ENCODE measurements at regions not wholly inside any gene's neighbourhood (a gene's known extent, or its start where the extent isn't known, plus 50 kb on each side); places are given as distances from the start of the nearest gene placed in this dataset. TPM values are rescaled to one million over a fixed set of nuclear protein-coding genes. Genes with fewer than 3 reads are reported as not detected.

DNA sequence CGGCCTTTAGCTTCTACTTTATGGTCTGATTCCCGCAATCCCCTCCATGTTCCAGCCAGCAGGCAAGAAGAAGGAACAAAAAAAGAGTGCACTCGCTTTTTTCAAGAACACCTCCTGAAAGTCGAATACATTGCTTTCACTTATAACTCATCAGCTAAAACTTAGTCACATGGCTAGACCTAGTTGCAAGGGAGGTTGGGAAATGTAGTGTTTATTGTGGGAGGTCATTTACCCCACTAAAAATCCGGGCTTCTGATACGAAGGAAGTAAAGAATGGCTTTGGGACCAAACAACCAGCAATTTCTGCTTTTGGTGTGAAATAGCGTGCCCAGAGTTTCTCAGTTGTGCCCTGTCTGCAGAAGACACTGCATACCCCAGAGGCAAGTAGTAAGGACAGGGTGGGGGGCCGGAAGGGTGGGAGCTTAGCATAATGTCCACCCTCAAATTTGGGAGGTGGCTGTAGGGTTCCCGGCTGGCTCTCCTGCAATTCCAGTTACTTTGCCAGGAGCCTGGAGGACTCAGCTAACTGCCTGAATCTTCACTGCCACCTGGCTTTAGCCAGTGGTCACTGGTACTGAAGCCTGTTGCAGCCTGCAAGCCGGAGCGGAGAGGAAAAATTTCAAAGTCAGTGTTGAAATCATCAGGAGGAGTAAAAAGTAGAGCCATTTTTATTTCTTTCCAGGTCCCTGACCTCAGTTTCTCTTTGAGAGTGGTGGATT lies 57.7 kb upstream of the F3 start:
- no peaks in the 10 kb centered on the region for H3K4me1 ChIP-seq (ENCODE audit: control insufficient read depth, insufficient read depth, low read length)
- H3K4me3 ChIP-seq (ENCODE audit: low read length) = no peak overlapping the region
- H3K9ac ChIP-seq (ENCODE audit: low read depth, low read length) = no peak overlapping the region

DNA sequence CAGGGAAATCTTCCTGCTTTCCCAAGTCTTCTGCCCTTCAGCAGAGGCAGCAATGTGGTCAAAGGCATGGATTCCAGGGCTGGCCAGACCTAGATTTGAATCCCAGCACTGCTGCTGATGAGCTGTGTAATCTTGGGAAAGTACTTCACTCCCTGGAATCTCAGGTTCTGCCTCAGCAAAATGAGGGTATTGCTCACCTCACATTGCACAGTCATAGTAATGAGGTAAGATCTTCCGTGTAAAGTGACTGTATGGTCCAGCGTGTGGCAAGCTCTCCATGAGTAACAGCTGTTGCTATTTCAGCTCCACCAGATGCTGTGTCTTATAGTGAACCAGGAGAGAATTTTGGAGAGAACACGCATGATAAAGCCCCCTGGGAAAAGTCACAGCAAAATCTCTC lies 56.1 kb upstream of the F3 start:
- Histone ChIP-seq H3K27me3 (ENCODE audit: control insufficient read depth, insufficient read depth, low read length) (no peaks in the 10 kb centered on the region), H3K36me3 (ENCODE audit: insufficient read depth, low read length) (no peaks in the 10 kb centered on the region)

More for the DNA sequence above, 57.7 kb upstream of the F3 start:
- no peaks in the 10 kb centered on the region for H3K9me3 ChIP-seq (replicated peaks; ENCODE audit: low read length)
- no peaks in the 10 kb centered on the region for H3K27me3 ChIP-seq (ENCODE audit: control insufficient read depth, insufficient read depth, low read length)
- H3K36me3 ChIP-seq (ENCODE audit: insufficient read depth, low read length) = no peaks in the 10 kb centered on the region
- no peak overlapping the region for H3K4me2 ChIP-seq (ENCODE audit: low read length)

DNA sequence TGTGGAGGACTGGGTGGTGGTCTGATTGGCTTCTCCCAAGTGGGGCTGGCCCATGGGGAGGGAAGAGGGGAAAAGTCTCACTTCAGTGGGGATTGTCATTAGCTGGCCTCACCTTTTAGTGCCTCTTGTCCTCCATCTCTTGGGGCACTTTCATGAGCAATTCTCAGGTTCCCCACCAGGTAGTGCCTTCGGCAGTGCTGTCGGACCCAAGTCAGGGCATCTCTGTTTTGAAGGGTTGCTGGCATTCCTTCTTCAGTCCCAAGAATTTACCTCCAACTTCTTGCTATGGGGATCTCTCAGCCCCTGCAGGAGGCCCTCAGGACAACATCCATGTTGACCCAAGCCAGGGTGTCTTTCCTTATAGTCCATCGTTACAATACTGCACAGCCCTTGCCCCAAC lies 54.7 kb upstream of the F3 start:
- no peaks in the 10 kb centered on the region for H3K27me3 ChIP-seq (ENCODE audit: control insufficient read depth, insufficient read depth, low read length)
- H3K4me1 ChIP-seq (ENCODE audit: control insufficient read depth, insufficient read depth, low read length) = no peaks in the 10 kb centered on the region
- no peak overlapping the region for H3K4me3 ChIP-seq (ENCODE audit: low read length)
- H3K9ac ChIP-seq (ENCODE audit: low read depth, low read length) = no peak overlapping the region
- no peaks in the 10 kb centered on the region for H3K36me3 ChIP-seq (ENCODE audit: insufficient read depth, low read length)
- H3K9me3 ChIP-seq (replicated peaks; ENCODE audit: low read length) = no peaks in the 10 kb centered on the region
- H3K4me2 ChIP-seq (ENCODE audit: low read length) = no peak overlapping the region

More for the DNA sequence above, 56.1 kb upstream of the F3 start:
- Histone ChIP-seq H3K9me3 (replicated peaks; ENCODE audit: low read length) (no peaks in the 10 kb centered on the region), H3K4me3 (ENCODE audit: low read length) (no peak overlapping the region), H3K9ac (ENCODE audit: low read depth, low read length) (no peak overlapping the region), H3K4me2 (ENCODE audit: low read length) (no peak overlapping the region), H3K4me1 (ENCODE audit: control insufficient read depth, insufficient read depth, low read length) (no peaks in the 10 kb centered on the region)

DNA sequence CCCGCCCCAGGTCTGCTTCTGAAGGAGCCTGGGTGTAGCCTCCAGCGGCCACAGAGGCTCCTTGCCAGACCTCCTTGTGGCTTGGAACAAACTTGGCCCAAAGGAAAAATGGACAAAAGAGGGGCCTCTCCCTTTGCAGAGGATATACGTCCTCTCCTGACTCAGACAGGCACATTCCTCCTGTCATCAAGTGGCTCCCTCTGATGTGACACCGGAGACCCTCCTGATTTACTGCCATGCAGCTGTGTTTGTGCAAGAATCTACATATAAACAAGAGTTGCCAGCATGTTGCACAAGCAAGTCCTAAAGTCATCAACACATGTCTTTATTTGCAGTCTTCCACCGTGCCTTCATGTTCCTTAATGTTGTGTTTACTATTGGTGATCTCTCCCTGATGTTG lies 54.1 kb upstream of the F3 start:
- Histone ChIP-seq H3K36me3 (ENCODE audit: insufficient read depth, low read length) (no peaks in the 10 kb centered on the region), H3K4me1 (ENCODE audit: control insufficient read depth, insufficient read depth, low read length) (peaks cover 1% of the 10 kb centered on the region), H3K4me2 (ENCODE audit: low read length) (no peak overlapping the region), H3K9me3 (replicated peaks; ENCODE audit: low read length) (no peaks in the 10 kb centered on the region), H3K9ac (ENCODE audit: low read depth, low read length) (no peak overlapping the region), H3K4me3 (ENCODE audit: low read length) (no peak overlapping the region), H3K27me3 (ENCODE audit: control insufficient read depth, insufficient read depth, low read length) (no peaks in the 10 kb centered on the region)

DNA sequence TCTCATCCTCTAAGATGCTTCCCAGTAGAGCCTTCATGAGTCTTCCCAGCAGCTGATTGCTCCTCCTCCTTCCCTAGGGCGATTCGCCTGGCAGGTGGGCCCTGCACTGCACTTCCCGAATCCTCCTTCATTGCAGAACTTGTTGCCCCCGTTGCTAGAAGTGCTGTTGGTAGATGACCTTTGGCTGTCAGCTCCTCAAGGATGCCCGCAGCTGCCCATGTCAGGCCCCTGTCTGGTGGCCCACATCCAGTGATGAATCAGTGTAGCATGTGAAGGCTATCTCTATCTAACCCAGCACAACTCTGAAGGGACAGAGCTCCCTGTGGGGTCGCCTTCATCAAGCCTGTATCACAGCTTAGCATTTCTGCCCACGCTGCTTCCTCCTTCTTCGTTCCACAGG lies 52.1 kb upstream of the F3 start:
- Histone ChIP-seq H3K4me2 (ENCODE audit: low read length) (no peak overlapping the region), H3K4me1 (ENCODE audit: control insufficient read depth, insufficient read depth, low read length) (peaks cover 4% of the 10 kb centered on the region), H3K4me3 (ENCODE audit: low read length) (no peak overlapping the region), H3K9me3 (replicated peaks; ENCODE audit: low read length) (no peaks in the 10 kb centered on the region), H3K36me3 (ENCODE audit: insufficient read depth, low read length) (no peaks in the 10 kb centered on the region), H3K9ac (ENCODE audit: low read depth, low read length) (no peak overlapping the region), H3K27me3 (ENCODE audit: control insufficient read depth, insufficient read depth, low read length) (no peaks in the 10 kb centered on the region)

DNA sequence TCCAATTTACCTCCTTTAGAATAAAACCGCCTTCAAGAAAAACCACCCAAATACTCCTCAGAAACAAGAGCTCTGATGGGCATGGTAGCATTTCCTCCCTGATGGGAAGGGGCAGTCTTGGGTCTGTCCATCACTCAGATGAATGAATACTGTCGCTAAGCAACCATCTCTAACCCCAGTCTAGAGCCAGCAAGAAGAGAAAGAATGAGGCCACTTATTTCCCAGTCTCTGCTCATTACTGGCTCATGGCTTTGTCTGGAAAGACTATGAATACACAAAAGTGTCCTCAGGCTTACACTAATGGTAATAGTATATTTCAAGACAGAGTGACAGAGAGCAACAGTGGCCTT lies 51.0 kb upstream of the F3 start:
- H3K4me3 ChIP-seq (ENCODE audit: low read length) = no peak overlapping the region
- no peak overlapping the region for H3K4me2 ChIP-seq (ENCODE audit: low read length)
- H3K27me3 ChIP-seq (ENCODE audit: control insufficient read depth, insufficient read depth, low read length) = no peaks in the 10 kb centered on the region
- H3K9ac ChIP-seq (ENCODE audit: low read depth, low read length) = no peak overlapping the region
- H3K4me1 ChIP-seq (ENCODE audit: control insufficient read depth, insufficient read depth, low read length) = peaks cover 4% of the 10 kb centered on the region
- no peaks in the 10 kb centered on the region for H3K9me3 ChIP-seq (replicated peaks; ENCODE audit: low read length)
- no peaks in the 10 kb centered on the region for H3K36me3 ChIP-seq (ENCODE audit: insufficient read depth, low read length)

DNA sequence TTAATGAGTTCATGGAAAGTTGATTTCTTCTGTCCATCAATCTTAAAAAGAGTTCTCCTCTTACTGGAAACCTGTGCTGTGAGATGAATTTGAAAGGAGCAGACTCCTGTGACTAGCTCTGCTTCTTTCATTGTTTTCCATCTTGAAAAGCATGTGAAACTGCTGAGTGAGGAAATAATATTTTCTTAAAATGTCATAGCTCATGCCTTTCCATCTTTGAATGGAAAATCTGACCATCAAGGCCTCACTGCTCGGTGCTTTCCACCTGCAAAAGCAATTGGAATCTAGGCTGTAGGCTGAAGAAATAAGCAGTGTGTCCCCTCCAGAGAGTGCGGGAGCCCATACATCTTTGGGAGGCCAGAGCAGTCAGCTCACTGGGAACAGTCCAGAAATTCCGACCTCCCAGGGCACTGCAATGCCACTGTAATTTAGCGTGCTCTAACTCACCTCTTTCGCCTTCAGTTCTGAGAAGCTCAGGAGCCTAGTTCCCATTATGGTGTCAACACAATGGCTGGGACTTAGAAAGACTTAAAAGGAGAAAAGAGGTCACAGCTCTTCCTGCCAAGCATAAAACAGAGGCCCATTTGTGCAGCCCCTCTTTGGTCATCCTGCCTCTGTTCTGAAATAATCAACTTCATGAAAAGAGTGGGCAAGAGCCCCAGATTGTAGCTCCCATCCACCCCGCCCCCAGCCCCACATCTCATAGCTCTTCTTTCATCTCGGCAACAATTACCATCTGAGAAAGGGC lies 50.4 kb upstream of the F3 start:
- no peak overlapping the region for H3K9ac ChIP-seq (ENCODE audit: low read depth, low read length)
- H3K9me3 ChIP-seq (replicated peaks; ENCODE audit: low read length) = no peaks in the 10 kb centered on the region
- peaks cover 4% of the 10 kb centered on the region for H3K4me1 ChIP-seq (ENCODE audit: control insufficient read depth, insufficient read depth, low read length)
- no peaks in the 10 kb centered on the region for H3K27me3 ChIP-seq (ENCODE audit: control insufficient read depth, insufficient read depth, low read length)
- no peak overlapping the region for H3K4me2 ChIP-seq (ENCODE audit: low read length)
- H3K36me3 ChIP-seq (ENCODE audit: insufficient read depth, low read length) = no peaks in the 10 kb centered on the region
- no peak overlapping the region for H3K4me3 ChIP-seq (ENCODE audit: low read length)

Small RNA genes lying in the stretch of these regions (small RNA-seq; reads per million reads assigned to genes)
- not detected for gene MIR378G
